Suprapubic skin (tissue), 4 donors: ENCODE measurements at regions not wholly inside any gene's neighbourhood (a gene's known extent, or its start where the extent isn't known, plus 50 kb on each side); places are given as distances from the start of the nearest gene placed in this dataset.

ENCODE experiments used
- DNase-seq, 2 donors: peaks; one replicate each; pipeline ENCODE4 v3.0.0-alpha.2; 2019; ENCODE audit warnings: low spot score in 2 of 2
- H3K27ac ChIP-seq: fragments of 200-600 bp; sonication (generic); one replicate; pipeline ENCODE4 v1.5.1; 2019
- H3K27me3 ChIP-seq: fragments of 200-600 bp; sonication (generic); one replicate; pipeline ENCODE4 v1.5.1; 2019
- H3K36me3 ChIP-seq: fragments of 200-600 bp; sonication (generic); one replicate; pipeline ENCODE4 v1.5.1; 2019
- H3K4me1 ChIP-seq: fragments of 200-600 bp; sonication (generic); one replicate; pipeline ENCODE4 v1.5.1; 2019
- H3K4me3 ChIP-seq: fragments of 200-600 bp; sonication (generic); one replicate; pipeline ENCODE4 v1.5.1; 2019; ENCODE audit warnings: mild to moderate bottlenecking
- H3K9me3 ChIP-seq: fragments of 200-600 bp; sonication (generic); one replicate; pipeline ENCODE4 v1.5.1; 2019
- CTCF ChIP-seq, 2 donors: fragments of 200-600 bp in 1 of 2; fragments of 450-650 bp in 1 of 2; sonication (generic) in 1 of 2; IDR thresholded peaks; one replicate each; pipeline ENCODE4 v1.5.1; 2016 to 2019; ENCODE audit warnings: antibody characterized with exemption in 2 of 2, mild to moderate bottlenecking in 1 of 2, moderate library complexity in 1 of 2
- EP300 ChIP-seq: sonication (generic); formaldehyde crosslinking; IDR thresholded peaks from one replicate; pipeline ENCODE4 v1.6.1; 2017; ENCODE audit warnings: antibody characterized with exemption
- POLR2A ChIP-seq, 2 donors: fragments of 450-650 bp; IDR thresholded peaks; one replicate each; pipeline ENCODE4 v1.6.1; 2017; ENCODE audit warnings: antibody characterized with exemption in 2 of 2, mild to moderate bottlenecking in 2 of 2, moderate library complexity in 2 of 2
- POLR2AphosphoS5 ChIP-seq, 3 donors: sonication (generic); formaldehyde crosslinking; IDR thresholded peaks; one replicate each; pipeline ENCODE4 v1.6.1; 2017; ENCODE audit warnings: antibody characterized with exemption in 3 of 3
- WGBS: methylation state at CpG from one replicate; pipeline ENCODE4 v1.1.5; 2018; 5-methylcytosine and 5-hydroxymethylcytosine counted together

GRCh38 chr9:28394774-28395173 is 821.5 kb upstream of the C9orf72 start:
- DNase-seq, result no peak
- no peaks in the 10 kb centered on the region for H3K27me3 ChIP-seq
- H3K36me3 ChIP-seq, result no peaks in the 10 kb centered on the region
- H3K27ac ChIP-seq, result no peak overlapping the region
- TF ChIP-seq POLR2AphosphoS5 (IDR thresholded peaks at IDR 0.05) (no peak), POLR2A (IDR thresholded peaks at IDR 0.05) (no peak), EP300 (no peak), CTCF (IDR thresholded peaks at IDR 0.05) (no peak)
- no peaks in the 10 kb centered on the region for H3K9me3 ChIP-seq
- H3K4me3 ChIP-seq, result no peak overlapping the region
- H3K4me1 ChIP-seq, result no peaks in the 10 kb centered on the region

GRCh38 chr9:28396058-28396457 is 822.8 kb upstream of the C9orf72 start:
- Histone ChIP-seq H3K4me3 (no peak overlapping the region), H3K9me3 (no peaks in the 10 kb centered on the region), H3K36me3 (no peaks in the 10 kb centered on the region), H3K4me1 (no peaks in the 10 kb centered on the region), H3K27me3 (no peaks in the 10 kb centered on the region), H3K27ac (no peak overlapping the region)
- no peak for TF ChIP-seq EP300
- no peak for DNase-seq
- 73% methylated on average over 4 of the region's 4 CpGs for WGBS

GRCh38 chr9:28407351-28407750 is 834.1 kb upstream of the C9orf72 start:
- H3K36me3 ChIP-seq, result no peaks in the 10 kb centered on the region
- no peak for DNase-seq
- 66% methylated on average over 3 of the region's 3 CpGs for WGBS
- no peaks in the 10 kb centered on the region for H3K4me1 ChIP-seq
- H3K27me3 ChIP-seq, result no peaks in the 10 kb centered on the region
- H3K4me3 ChIP-seq, result no peak overlapping the region
- no peak for TF ChIP-seq EP300
- no peak for TF ChIP-seq POLR2AphosphoS5 (IDR thresholded peaks at IDR 0.05)
- no peak for TF ChIP-seq CTCF (IDR thresholded peaks at IDR 0.05)
- no peak for TF ChIP-seq POLR2A (IDR thresholded peaks at IDR 0.05)
- no peak overlapping the region for H3K27ac ChIP-seq
- H3K9me3 ChIP-seq, result no peaks in the 10 kb centered on the region

- TF ChIP-seq CTCF (IDR thresholded peaks at IDR 0.05), result no peak
- TF ChIP-seq POLR2AphosphoS5 (IDR thresholded peaks at IDR 0.05), result no peak
- no peak for TF ChIP-seq POLR2A (IDR thresholded peaks at IDR 0.05)
- no peak for TF ChIP-seq EP300
- no peak overlapping the region for H3K27ac ChIP-seq
- no peaks in the 10 kb centered on the region for H3K36me3 ChIP-seq
- H3K27me3 ChIP-seq, result no peaks in the 10 kb centered on the region
- no peaks in the 10 kb centered on the region for H3K4me1 ChIP-seq
- no peaks in the 10 kb centered on the region for H3K9me3 ChIP-seq
- no peak overlapping the region for H3K4me3 ChIP-seq
- WGBS, result 71% methylated on average over 1 of the region's 1 CpG
- no peak for DNase-seq
Observed at GRCh38 chr9:28409919-28410318, 836.6 kb upstream of the C9orf72 start.

- 32% methylated on average over 3 of the region's 3 CpGs for WGBS
- TF ChIP-seq POLR2A (IDR thresholded peaks at IDR 0.05) (no peak), POLR2AphosphoS5 (IDR thresholded peaks at IDR 0.05) (no peak), CTCF (IDR thresholded peaks at IDR 0.05) (no peak), EP300 (no peak)
- no peak for DNase-seq
- Histone ChIP-seq H3K36me3 (no peaks in the 10 kb centered on the region), H3K27ac (no peak overlapping the region), H3K4me3 (no peak overlapping the region), H3K27me3 (no peaks in the 10 kb centered on the region), H3K9me3 (no peaks in the 10 kb centered on the region), H3K4me1 (no peaks in the 10 kb centered on the region)
Observed at GRCh38 chr9:28410411-28410810, 837.1 kb upstream of the C9orf72 start.

- 20% methylated on average over 1 of the region's 1 CpG for WGBS
- Histone ChIP-seq H3K27ac (no peak overlapping the region), H3K4me3 (no peak overlapping the region), H3K9me3 (no peaks in the 10 kb centered on the region), H3K36me3 (no peaks in the 10 kb centered on the region), H3K27me3 (no peaks in the 10 kb centered on the region), H3K4me1 (no peaks in the 10 kb centered on the region)
- TF ChIP-seq CTCF (IDR thresholded peaks at IDR 0.05), result no peak
- no peak for TF ChIP-seq POLR2AphosphoS5 (IDR thresholded peaks at IDR 0.05)
- TF ChIP-seq POLR2A (IDR thresholded peaks at IDR 0.05), result no peak
- no peak for TF ChIP-seq EP300
- DNase-seq, result no peak
Observed at GRCh38 chr9:28413471-28413870, 840.2 kb upstream of the C9orf72 start.
